Uterus (tissue), 3 donors: ENCODE measurements at regions not wholly inside any gene's neighbourhood (a gene's known extent, or its start where the extent isn't known, plus 50 kb on each side); places are given as distances from the start of the nearest gene placed in this dataset.

Source experiments
- DNase-seq, 2 donors: peaks; one replicate each; pipeline ENCODE4 v3.0.0-alpha.2; 2019 to 2020
- H3K27ac ChIP-seq, 2 donors: fragments of 200-600 bp; sonication (generic); 1 replicate in 1 of 2; 2 replicates in 1 of 2; pipeline ENCODE4 v1.5.1; 2016 to 2018
- H3K27me3 ChIP-seq, 2 donors: fragments of 200-600 bp; sonication (generic); one replicate each; pipeline ENCODE4 v1.5.1; 2018 to 2019; ENCODE audit warnings: control low read depth in 1 of 2
- H3K36me3 ChIP-seq, 2 donors: fragments of 200-600 bp; sonication (generic); one replicate each; pipeline ENCODE4 v1.5.1; 2019; ENCODE audit warnings: control low read depth in 1 of 2
- H3K4me1 ChIP-seq, 2 donors: fragments of 200-600 bp; sonication (generic); one replicate each; pipeline ENCODE4 v1.5.1; 2018 to 2019; ENCODE audit warnings: control low read depth in 1 of 2
- H3K4me3 ChIP-seq, 2 donors: fragments of 200-600 bp; sonication (generic); 1 replicate in 1 of 2; 2 replicates in 1 of 2; pipeline ENCODE4 v1.5.1; 2018 to 2019; ENCODE audit warnings: mild to moderate bottlenecking in 1 of 2
- H3K9me3 ChIP-seq, 2 donors: fragments of 200-600 bp; sonication (generic); one replicate each; pipeline ENCODE4 v1.5.1; 2019; ENCODE audit warnings: control low read depth in 1 of 2
- POLR2A ChIP-seq, 2 donors: fragments of 450-650 bp; IDR thresholded peaks; one replicate each; pipeline ENCODE4 v1.6.1; 2016; ENCODE audit warnings: antibody characterized with exemption in 2 of 2, mild to moderate bottlenecking in 1 of 2, moderate library complexity in 1 of 2
- intact Hi-C: fragments of 100-400 bp; cut with DNase I; formaldehyde crosslinking; loops from one replicate; pipeline ENCODE4 v1.15.1; 2023; ENCODE audit warnings: low total_unique reads
- TF ChIP-seq, protein P1 (sequence below), 4 experiments: fragments of 200-600 bp in 2 of 4; fragments of 450-650 bp in 2 of 4; sonication (generic) in 2 of 4; IDR thresholded peaks; one replicate each; pipeline ENCODE4 v1.5.1; 2016 to 2019; ENCODE audit warnings: antibody characterized with exemption in 4 of 4, mild to moderate bottlenecking in 2 of 4, moderate library complexity in 1 of 4
- donor health status: DM: yes; HTN: yes; CAD: no.

DNA sequence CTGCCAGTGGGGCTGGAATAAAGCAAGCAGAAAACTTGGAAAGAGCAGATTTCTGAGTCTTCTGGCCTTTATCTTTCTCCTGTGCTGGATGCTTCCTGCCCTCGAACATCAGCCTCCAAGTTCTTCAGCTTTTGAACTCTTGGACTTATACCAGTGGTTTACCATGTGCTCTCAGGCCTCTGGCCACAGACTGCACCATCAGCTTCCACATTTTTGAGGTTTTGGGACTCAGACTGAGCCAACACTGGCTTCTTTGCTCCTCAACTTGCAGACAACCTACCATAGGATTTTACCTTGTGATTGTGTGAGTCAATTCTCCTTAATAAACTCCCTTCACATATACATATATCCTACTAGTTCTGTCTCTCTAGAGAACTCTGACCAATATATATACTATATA, 706.6 kb downstream of the NR2F2 start:
- DNase-seq: no peak
- Histone ChIP-seq H3K27ac (no peak overlapping the region), H3K9me3 (no peaks in the 10 kb centered on the region), H3K4me3 (no peak overlapping the region), H3K27me3 (no peaks in the 10 kb centered on the region), H3K36me3 (no peaks in the 10 kb centered on the region), H3K4me1 (no peaks in the 10 kb centered on the region)
- TF ChIP-seq POLR2A (IDR thresholded peaks at IDR 0.05): no peak
- TF ChIP-seq, protein P1, sequence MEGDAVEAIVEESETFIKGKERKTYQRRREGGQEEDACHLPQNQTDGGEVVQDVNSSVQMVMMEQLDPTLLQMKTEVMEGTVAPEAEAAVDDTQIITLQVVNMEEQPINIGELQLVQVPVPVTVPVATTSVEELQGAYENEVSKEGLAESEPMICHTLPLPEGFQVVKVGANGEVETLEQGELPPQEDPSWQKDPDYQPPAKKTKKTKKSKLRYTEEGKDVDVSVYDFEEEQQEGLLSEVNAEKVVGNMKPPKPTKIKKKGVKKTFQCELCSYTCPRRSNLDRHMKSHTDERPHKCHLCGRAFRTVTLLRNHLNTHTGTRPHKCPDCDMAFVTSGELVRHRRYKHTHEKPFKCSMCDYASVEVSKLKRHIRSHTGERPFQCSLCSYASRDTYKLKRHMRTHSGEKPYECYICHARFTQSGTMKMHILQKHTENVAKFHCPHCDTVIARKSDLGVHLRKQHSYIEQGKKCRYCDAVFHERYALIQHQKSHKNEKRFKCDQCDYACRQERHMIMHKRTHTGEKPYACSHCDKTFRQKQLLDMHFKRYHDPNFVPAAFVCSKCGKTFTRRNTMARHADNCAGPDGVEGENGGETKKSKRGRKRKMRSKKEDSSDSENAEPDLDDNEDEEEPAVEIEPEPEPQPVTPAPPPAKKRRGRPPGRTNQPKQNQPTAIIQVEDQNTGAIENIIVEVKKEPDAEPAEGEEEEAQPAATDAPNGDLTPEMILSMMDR (IDR thresholded peaks at IDR 0.05): no peak
- intact Hi-C loops: no loop called here

DNA sequence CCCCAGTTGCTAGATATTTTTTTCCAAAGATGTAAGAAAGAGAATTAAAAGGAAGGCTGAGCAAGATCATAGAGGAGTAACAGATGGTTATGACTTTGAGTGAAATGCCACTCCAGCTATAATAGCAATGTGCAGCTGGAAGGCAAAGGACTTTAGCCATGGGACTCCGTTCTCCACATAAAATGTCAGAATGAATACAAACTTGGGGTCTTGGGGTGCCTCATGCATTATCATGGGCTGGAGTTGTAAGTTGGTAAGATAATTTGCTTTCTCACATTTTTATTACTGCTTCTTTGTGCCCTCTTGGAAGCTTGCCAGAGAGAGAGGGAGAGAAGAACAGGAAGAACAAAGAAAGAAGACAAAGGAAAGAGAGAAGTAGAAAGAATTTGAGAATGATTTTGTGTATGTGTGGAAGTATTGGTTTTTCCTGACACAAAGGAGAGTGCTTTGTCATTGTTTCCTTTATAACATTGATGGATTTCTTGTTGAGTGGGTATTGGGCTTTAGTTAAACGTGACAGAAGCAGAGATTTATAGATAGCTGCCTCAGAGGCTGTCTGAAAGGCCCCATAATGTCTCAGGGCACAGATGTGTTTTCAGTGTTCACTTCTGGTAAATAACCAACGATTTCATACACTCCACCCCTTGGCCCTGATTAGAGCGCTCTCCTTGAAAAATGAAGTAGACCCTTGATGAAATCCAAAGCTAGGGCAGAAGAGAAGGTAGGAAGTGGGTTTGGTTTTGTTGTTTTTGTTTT, 715.3 kb downstream of the NR2F2 start:
- H3K27me3 ChIP-seq: no peaks in the 10 kb centered on the region
- H3K9me3 ChIP-seq: no peaks in the 10 kb centered on the region
- H3K36me3 ChIP-seq: no peaks in the 10 kb centered on the region
- intact Hi-C loops: no loop called here
- no peak overlapping the region for H3K4me3 ChIP-seq
- DNase-seq: no peak
- H3K27ac ChIP-seq: no peak overlapping the region
- TF ChIP-seq, protein P1 (IDR thresholded peaks at IDR 0.05): no peak
- no peak for TF ChIP-seq POLR2A (IDR thresholded peaks at IDR 0.05)
- H3K4me1 ChIP-seq: no peaks in the 10 kb centered on the region

DNA sequence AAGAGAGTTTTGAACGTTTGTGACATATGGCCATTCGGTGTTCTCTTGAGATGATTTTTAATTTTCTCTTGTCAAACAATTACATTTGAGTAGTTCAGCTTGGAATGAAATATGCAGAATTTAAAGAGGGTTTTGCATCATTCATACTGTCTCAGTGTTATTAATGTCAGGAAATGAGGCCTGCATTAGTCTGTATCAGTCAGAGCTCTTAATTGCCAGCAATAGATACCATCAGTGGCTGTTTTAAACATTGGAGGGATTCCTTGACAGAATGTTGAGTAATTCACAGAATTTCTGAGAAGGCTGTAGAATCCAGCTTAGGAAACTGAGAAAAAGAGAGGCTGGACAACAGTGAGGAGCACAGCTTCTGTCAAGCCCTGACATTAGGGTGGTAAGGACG, 722.0 kb downstream of the NR2F2 start:
- H3K4me1 ChIP-seq: no peaks in the 10 kb centered on the region
- TF ChIP-seq POLR2A (IDR thresholded peaks at IDR 0.05): no peak
- TF ChIP-seq, protein P1 (IDR thresholded peaks at IDR 0.05): no peak

DNA sequence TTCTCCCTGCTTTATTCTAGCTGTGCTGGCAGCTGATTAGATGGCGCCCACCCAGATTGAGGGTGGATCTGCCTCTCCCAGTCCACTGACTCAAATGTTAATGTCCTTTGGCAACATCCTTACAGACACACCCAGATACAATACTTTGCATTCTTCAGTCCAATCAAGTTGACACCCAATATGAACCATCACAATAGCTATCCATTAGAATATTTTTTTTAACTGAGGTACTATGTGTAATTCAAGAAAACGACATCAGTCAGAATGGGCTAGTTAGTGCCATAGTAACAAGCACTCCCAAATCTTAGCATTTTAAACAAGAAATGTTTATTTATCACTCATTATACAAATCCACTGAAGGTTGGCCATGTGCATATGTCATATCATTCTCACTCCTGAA, 723.1 kb downstream of the NR2F2 start:
- Histone ChIP-seq H3K9me3 (no peaks in the 10 kb centered on the region), H3K27ac (no peak overlapping the region), H3K4me3 (no peak overlapping the region), H3K36me3 (no peaks in the 10 kb centered on the region), H3K4me1 (no peaks in the 10 kb centered on the region), H3K27me3 (no peaks in the 10 kb centered on the region)
- intact Hi-C loops: no loop called here
- no peak for DNase-seq
- TF ChIP-seq, protein P1 (IDR thresholded peaks at IDR 0.05): no peak
- TF ChIP-seq POLR2A (IDR thresholded peaks at IDR 0.05): no peak

More for the DNA sequence above, 722.0 kb downstream of the NR2F2 start:
- Histone ChIP-seq H3K9me3 (no peaks in the 10 kb centered on the region), H3K36me3 (no peaks in the 10 kb centered on the region), H3K27me3 (no peaks in the 10 kb centered on the region), H3K4me3 (no peak overlapping the region), H3K27ac (no peak overlapping the region)
- DNase-seq: no peak
- intact Hi-C loops: no loop called here

DNA sequence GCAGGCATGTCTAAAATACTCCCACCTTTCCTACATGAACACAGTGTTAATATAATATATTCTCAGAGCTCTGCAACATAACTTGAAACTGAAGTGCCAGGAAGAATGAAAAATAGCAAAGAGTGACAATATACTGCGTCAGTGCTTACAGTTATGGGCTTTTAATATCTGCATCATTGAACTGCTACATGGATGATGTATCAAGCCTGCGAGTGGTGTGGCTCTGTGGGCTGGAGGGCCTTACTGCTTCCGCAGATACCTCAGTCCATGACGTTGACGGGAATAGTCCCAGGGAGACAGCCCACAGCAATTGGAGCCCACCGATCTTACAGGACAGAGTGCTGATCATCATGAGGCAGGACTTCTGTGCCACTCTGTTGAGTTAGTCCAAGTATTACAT, 727.0 kb downstream of the NR2F2 start:
- Histone ChIP-seq H3K4me1 (no peaks in the 10 kb centered on the region), H3K9me3 (no peaks in the 10 kb centered on the region), H3K4me3 (no peak overlapping the region), H3K27ac (no peak overlapping the region), H3K36me3 (no peaks in the 10 kb centered on the region), H3K27me3 (no peaks in the 10 kb centered on the region)
- TF ChIP-seq, protein P1 (IDR thresholded peaks at IDR 0.05): no peak
- no peak for TF ChIP-seq POLR2A (IDR thresholded peaks at IDR 0.05)
- intact Hi-C loops: no loop called here
- DNase-seq: no peak
